Gastrocnemius medialis (tissue), 4 donors: ENCODE measurements at regions not wholly inside any gene's neighbourhood (a gene's known extent, or its start where the extent isn't known, plus 50 kb on each side); places are given as distances from the start of the nearest gene placed in this dataset.

Experiments used
- ATAC-seq, 2 donors: fragments of 150-250 bp; one replicate each; pipeline ENCODE4 v1.9.1; 2016
- DNase-seq, 2 donors: peaks; one replicate each; pipeline ENCODE4 v3.0.0-alpha.2; 2019
- H3K27ac ChIP-seq, 4 donors: fragments of 200-600 bp; sonication (generic); 1 replicate in 1 of 4; 2 replicates in 3 of 4; pipeline ENCODE4 v1.5.1; 2016 to 2018; ENCODE audit warnings: mild to moderate bottlenecking in 2 of 4, moderate library complexity in 1 of 4
- H3K27me3 ChIP-seq, 3 donors: fragments of 200-600 bp; sonication (generic) in 2 of 3; 1 replicate in 1 of 3; 2 replicates in 2 of 3; pipeline versions ENCODE4 v1.5.1 to v1.6.0; 2016 to 2019; ENCODE audit warnings: mild to moderate bottlenecking in 1 of 3, moderate library complexity in 1 of 3
- H3K36me3 ChIP-seq, 2 donors: fragments of 200-600 bp; sonication (generic) in 1 of 2; one replicate each; pipeline ENCODE4 v1.5.1; 2017 to 2018
- H3K4me1 ChIP-seq, 2 donors: fragments of 200-600 bp; sonication (generic) in 1 of 2; one replicate each; pipeline ENCODE4 v1.5.1; 2016 to 2017; ENCODE audit warnings: mild to moderate bottlenecking in 2 of 2
- H3K4me3 ChIP-seq, 4 donors: fragments of 200-600 bp; sonication (generic) in 3 of 4; 1 replicate in 1 of 4; 2 replicates in 3 of 4; pipeline ENCODE4 v1.5.1; 2016 to 2019; ENCODE audit warnings: mild to moderate bottlenecking in 2 of 4
- H3K9me3 ChIP-seq, 3 donors: fragments of 200-600 bp; sonication (generic) in 2 of 3; 1 replicate in 1 of 3; 2 replicates in 2 of 3; pipeline ENCODE4 v1.5.1; 2016 to 2019
- POLR2A ChIP-seq, 2 donors: fragments of 450-650 bp; IDR thresholded peaks; one replicate each; pipeline ENCODE4 v1.6.1; 2017; ENCODE audit warnings: antibody characterized with exemption in 2 of 2, mild to moderate bottlenecking in 2 of 2, moderate library complexity in 2 of 2
- in situ Hi-C, 4 donors: fragments of 200-750 bp; cut with MboI; loops; one replicate each; pipeline versions ENCODE4 v1.15.0 to v1.8.0; 2017; ENCODE audit warnings: low sequenced_read_pairs in 4 of 4
- intact Hi-C: fragments of 100-400 bp; cut with DNase I; formaldehyde crosslinking; loops from one replicate; pipeline ENCODE4 v1.15.1; 2023; ENCODE audit warnings: low total_unique reads
- TF ChIP-seq, protein P1 (sequence below), 5 experiments: fragments of 450-650 bp in 3 of 5; fragments of 200-600 bp in 2 of 5; sonication (generic) in 2 of 5; IDR thresholded peaks in 4 of 5; conservative IDR thresholded peaks in 1 of 5; 1 replicate in 4 of 5; 2 replicates in 1 of 5; pipeline ENCODE4 v1.5.1; 2016 to 2019; ENCODE audit warnings: antibody characterized with exemption in 5 of 5, mild to moderate bottlenecking in 3 of 5, moderate library complexity in 3 of 5

GRCh38 chr22:47534804-47535410 lies 772.5 kb downstream of the TBC1D22A start:
- ATAC-seq, result no peak
- Histone ChIP-seq H3K4me1 (no peaks in the 10 kb centered on the region), H3K27ac (no peak overlapping the region), H3K9me3 (no peaks in the 10 kb centered on the region), H3K27me3 (no peaks in the 10 kb centered on the region), H3K4me3 (no peak overlapping the region), H3K36me3 (no peaks in the 10 kb centered on the region)
- intact Hi-C loops, result no loop called here
- DNase-seq, result no peak
- in situ Hi-C loops, result no loop called here
- TF ChIP-seq, protein P1, sequence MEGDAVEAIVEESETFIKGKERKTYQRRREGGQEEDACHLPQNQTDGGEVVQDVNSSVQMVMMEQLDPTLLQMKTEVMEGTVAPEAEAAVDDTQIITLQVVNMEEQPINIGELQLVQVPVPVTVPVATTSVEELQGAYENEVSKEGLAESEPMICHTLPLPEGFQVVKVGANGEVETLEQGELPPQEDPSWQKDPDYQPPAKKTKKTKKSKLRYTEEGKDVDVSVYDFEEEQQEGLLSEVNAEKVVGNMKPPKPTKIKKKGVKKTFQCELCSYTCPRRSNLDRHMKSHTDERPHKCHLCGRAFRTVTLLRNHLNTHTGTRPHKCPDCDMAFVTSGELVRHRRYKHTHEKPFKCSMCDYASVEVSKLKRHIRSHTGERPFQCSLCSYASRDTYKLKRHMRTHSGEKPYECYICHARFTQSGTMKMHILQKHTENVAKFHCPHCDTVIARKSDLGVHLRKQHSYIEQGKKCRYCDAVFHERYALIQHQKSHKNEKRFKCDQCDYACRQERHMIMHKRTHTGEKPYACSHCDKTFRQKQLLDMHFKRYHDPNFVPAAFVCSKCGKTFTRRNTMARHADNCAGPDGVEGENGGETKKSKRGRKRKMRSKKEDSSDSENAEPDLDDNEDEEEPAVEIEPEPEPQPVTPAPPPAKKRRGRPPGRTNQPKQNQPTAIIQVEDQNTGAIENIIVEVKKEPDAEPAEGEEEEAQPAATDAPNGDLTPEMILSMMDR (IDR thresholded peaks at IDR 0.05 in 4 of 5, conservative IDR thresholded peaks at IDR 0.05 in 1 of 5), result no peak
- TF ChIP-seq POLR2A (IDR thresholded peaks at IDR 0.05), result no peak

- Histone ChIP-seq H3K4me1 (no peaks in the 10 kb centered on the region), H3K27me3 (no peaks in the 10 kb centered on the region), H3K9me3 (no peaks in the 10 kb centered on the region), H3K27ac (no peak overlapping the region), H3K36me3 (no peaks in the 10 kb centered on the region), H3K4me3 (no peak overlapping the region)
- TF ChIP-seq POLR2A (IDR thresholded peaks at IDR 0.05), result no peak
- TF ChIP-seq, protein P1 (IDR thresholded peaks at IDR 0.05 in 4 of 5, conservative IDR thresholded peaks at IDR 0.05 in 1 of 5), result no peak
- no peak for ATAC-seq
- no peak for DNase-seq
- intact Hi-C loops, result no loop called here
- in situ Hi-C loops, result no loop called here
Observed at GRCh38 chr22:47533961-47534803, 771.7 kb downstream of the TBC1D22A start.

- H3K27me3 ChIP-seq, result no peaks in the 10 kb centered on the region
- no peaks in the 10 kb centered on the region for H3K4me1 ChIP-seq
- intact Hi-C loops (no loop called here), in situ Hi-C loops (no loop called here)
- ATAC-seq (no peak), DNase-seq (no peak)
- no peaks in the 10 kb centered on the region for H3K9me3 ChIP-seq
- no peak for TF ChIP-seq POLR2A (IDR thresholded peaks at IDR 0.05)
- TF ChIP-seq, protein P1 (IDR thresholded peaks at IDR 0.05 in 4 of 5, conservative IDR thresholded peaks at IDR 0.05 in 1 of 5), result no peak
- H3K36me3 ChIP-seq, result no peaks in the 10 kb centered on the region
- H3K4me3 ChIP-seq, result no peak overlapping the region
- no peak overlapping the region for H3K27ac ChIP-seq
Observed at GRCh38 chr22:47517062-47517461, 754.6 kb downstream of the TBC1D22A start.

DNA sequence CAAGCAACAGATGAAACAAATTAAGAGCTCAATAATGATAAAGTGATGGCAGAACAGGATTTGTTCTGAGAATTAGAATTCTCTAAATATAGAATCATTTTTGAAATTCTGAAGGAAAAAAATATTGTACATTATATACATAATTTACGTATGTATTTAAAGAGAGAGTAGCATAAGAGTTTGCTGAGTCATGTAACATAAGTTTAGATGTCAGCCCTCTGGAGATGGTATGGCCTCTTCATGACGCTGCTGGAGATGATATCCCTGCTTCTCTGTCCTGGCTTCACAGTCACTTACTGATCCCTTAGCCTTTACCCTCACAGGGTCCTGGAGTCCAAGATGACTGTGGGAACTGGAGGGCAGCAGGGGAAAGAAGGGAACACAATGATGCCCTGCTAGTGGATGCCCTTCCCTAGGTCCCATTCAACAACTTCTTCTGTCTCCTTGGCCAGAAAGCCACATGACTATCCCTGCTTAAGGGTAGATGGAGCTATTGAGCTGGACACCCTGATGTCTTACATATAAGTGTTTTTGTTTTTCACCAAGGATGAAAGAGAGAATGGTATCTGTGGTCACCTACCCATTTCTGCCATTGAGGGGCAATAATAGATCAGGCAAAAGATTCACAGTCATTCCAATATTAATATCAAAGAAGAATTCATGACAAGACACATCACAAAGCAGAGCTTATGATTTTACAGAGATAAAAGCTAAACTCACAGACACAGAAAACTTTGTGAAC lies 753.1 kb downstream of the TBC1D22A start:
- H3K9me3 ChIP-seq, result no peaks in the 10 kb centered on the region
- DNase-seq (no peak), ATAC-seq (no peak)
- no peak for TF ChIP-seq POLR2A (IDR thresholded peaks at IDR 0.05)
- TF ChIP-seq, protein P1 (IDR thresholded peaks at IDR 0.05 in 4 of 5, conservative IDR thresholded peaks at IDR 0.05 in 1 of 5), result no peak
- no peak overlapping the region for H3K4me3 ChIP-seq
- no peaks in the 10 kb centered on the region for H3K27me3 ChIP-seq
- H3K36me3 ChIP-seq, result no peaks in the 10 kb centered on the region
- no peaks in the 10 kb centered on the region for H3K4me1 ChIP-seq
- no peak overlapping the region for H3K27ac ChIP-seq
- in situ Hi-C loops (no loop called here), intact Hi-C loops (no loop called here)
